SK-N-SH treated with all-trans-retinoic acid at 6 μM for 48 hours (cell line): ENCODE measurements at regions not wholly inside any gene's neighbourhood (a gene's known extent, or its start where the extent isn't known, plus 50 kb on each side); places are given as distances from the start of the nearest gene placed in this dataset.

Experiments used
- ATAC-seq: fragments of 200-7000 bp; cut with Tn5 transposase; 3 replicates; pipeline ENCODE4 v1.9.1; 2020; ENCODE audit warnings: mild to moderate bottlenecking, moderate library complexity
- BACH2 ChIP-seq: fragments of 250-450 bp; sonication (Bioruptor Pico); IDR thresholded peaks from 2 replicates; pipeline ENCODE4 v1.9.0; 2021; ENCODE audit warnings: mild to moderate bottlenecking, borderline replicate concordance
- CREB5 ChIP-seq: fragments of 250-450 bp; sonication (Bioruptor Pico); IDR thresholded peaks from 2 replicates; pipeline ENCODE4 v1.5.1; 2020; ENCODE audit warnings: low read depth, mild to moderate bottlenecking, moderate library complexity
- CSDC2 ChIP-seq: fragments of 250-450 bp; sonication (Bioruptor Pico); IDR thresholded peaks from 2 replicates; pipeline ENCODE4 v1.5.0; 2020; ENCODE audit warnings: mild to moderate bottlenecking, moderate library complexity
- ESRRG ChIP-seq: fragments of 250-450 bp; sonication (Bioruptor Pico); IDR thresholded peaks from 2 replicates; pipeline ENCODE4 v1.6.1; 2021; ENCODE audit warnings: mild to moderate bottlenecking
- GLIS3 ChIP-seq: fragments of 250-450 bp; sonication (Bioruptor Pico); IDR thresholded peaks from 2 replicates; pipeline ENCODE4 v1.5.0; 2020; ENCODE audit warnings: mild to moderate bottlenecking, moderate library complexity
- OSR1 ChIP-seq: fragments of 250-450 bp; sonication (Bioruptor Pico); IDR thresholded peaks from 2 replicates; pipeline ENCODE4 v1.8.0; 2022; ENCODE audit warnings: moderate library complexity, mild to moderate bottlenecking, inconsistent platforms
- PATZ1 ChIP-seq: fragments of 250-450 bp; sonication (Bioruptor Pico); IDR thresholded peaks from 2 replicates; pipeline ENCODE4 v1.8.0; 2020; ENCODE audit warnings: mild to moderate bottlenecking, moderate library complexity, borderline replicate concordance
- POU6F1 ChIP-seq: fragments of 250-450 bp; sonication (Bioruptor Pico); IDR thresholded peaks from 2 replicates; pipeline ENCODE4 v1.8.0; 2021; ENCODE audit warnings: low read depth, mild to moderate bottlenecking, moderate library complexity, borderline replicate concordance
- PPARA ChIP-seq: fragments of 250-450 bp; sonication (Bioruptor Pico); IDR thresholded peaks from 2 replicates; pipeline ENCODE4 v1.5.0; 2020; ENCODE audit warnings: mild to moderate bottlenecking, borderline replicate concordance
- RARB ChIP-seq: fragments of 250-450 bp; sonication (Bioruptor Pico); IDR thresholded peaks from 2 replicates; pipeline ENCODE4 v1.8.0; 2021; ENCODE audit warnings: mild to moderate bottlenecking, moderate library complexity
- SNAI2 ChIP-seq: fragments of 250-450 bp; sonication (Bioruptor Pico); IDR thresholded peaks from 2 replicates; pipeline ENCODE4 v1.5.0; 2020; ENCODE audit warnings: mild to moderate bottlenecking, moderate library complexity
- TCF4 ChIP-seq: fragments of 250-450 bp; sonication (Bioruptor Pico); IDR thresholded peaks from 2 replicates; pipeline ENCODE4 v1.8.0; 2021; ENCODE audit warnings: mild to moderate bottlenecking, moderate library complexity, borderline replicate concordance
- TOX ChIP-seq: fragments of 250-450 bp; sonication (Bioruptor Pico); IDR thresholded peaks from 2 replicates; pipeline ENCODE4 v1.8.0; 2021; ENCODE audit warnings: mild to moderate bottlenecking, moderate library complexity, borderline replicate concordance
- TSHZ2 ChIP-seq: fragments of 250-450 bp; sonication (Bioruptor Pico); IDR thresholded peaks from 2 replicates; pipeline ENCODE4 v1.5.0; 2020; ENCODE audit warnings: mild to moderate bottlenecking, moderate library complexity
- ZC3H10 ChIP-seq: fragments of 250-450 bp; sonication (Bioruptor Pico); IDR thresholded peaks from 2 replicates; pipeline ENCODE4 v1.5.1; 2021; ENCODE audit warnings: mild to moderate bottlenecking, moderate library complexity
- ZFP3 ChIP-seq: fragments of 250-450 bp; sonication (Bioruptor Pico); IDR thresholded peaks from 2 replicates; pipeline ENCODE4 v1.5.0; 2020; ENCODE audit warnings: mild to moderate bottlenecking, moderate library complexity
- ZFP30 ChIP-seq: fragments of 450-650 bp; formaldehyde crosslinking; IDR thresholded peaks from 2 replicates; pipeline ENCODE4 v1.5.0; 2022; ENCODE audit warnings: mild to moderate bottlenecking, moderate library complexity
- ZNF565 ChIP-seq: fragments of 450-650 bp; formaldehyde crosslinking; conservative IDR thresholded peaks from 2 replicates; pipeline ENCODE4 v1.5.0; 2020; ENCODE audit warnings: low read depth, mild to moderate bottlenecking, moderate library complexity
- ZNF70 ChIP-seq: fragments of 450-650 bp; formaldehyde crosslinking; IDR thresholded peaks from 2 replicates; pipeline ENCODE4 v1.5.0; 2020; ENCODE audit warnings: mild to moderate bottlenecking, moderate library complexity
- ZNF8 ChIP-seq: fragments of 450-650 bp; formaldehyde crosslinking; IDR thresholded peaks from 2 replicates; pipeline ENCODE4 v1.5.0; 2020; ENCODE audit warnings: mild to moderate bottlenecking, moderate library complexity

- no peak for ATAC-seq
- TF ChIP-seq TOX (CRISPR knock-in tag) (no peak), RARB (CRISPR knock-in tag) (no peak), TSHZ2 (CRISPR knock-in tag) (no peak), TCF4 (no peak), ZNF70 (CRISPR knock-in tag) (no peak), ZNF565 (CRISPR knock-in tag) (no peak), ZC3H10 (CRISPR knock-in tag) (no peak), ZNF8 (no peak), PPARA (CRISPR knock-in tag) (no peak), BACH2 (CRISPR knock-in tag) (no peak), ESRRG (CRISPR knock-in tag) (no peak)
Measured at GRCh38 chr5:119913425-119913824, 284.1 kb downstream of the FAM170A start.

- no peak for ATAC-seq
- TF ChIP-seq CSDC2 = no peak
- no peak for TF ChIP-seq ZNF565 (CRISPR knock-in tag)
- no peak for TF ChIP-seq SNAI2
- TF ChIP-seq OSR1 (CRISPR knock-in tag) = no peak
- TF ChIP-seq ZNF8 = no peak
- no peak for TF ChIP-seq PATZ1 (CRISPR knock-in tag)
- no peak for TF ChIP-seq TCF4
- TF ChIP-seq ZC3H10 (CRISPR knock-in tag) = no peak
- TF ChIP-seq ZFP3 = no peak
- no peak for TF ChIP-seq PPARA (CRISPR knock-in tag)
- no peak for TF ChIP-seq ZFP30 (CRISPR knock-in tag)
- TF ChIP-seq GLIS3 = no peak
- no peak for TF ChIP-seq TSHZ2 (CRISPR knock-in tag)
- no peak for TF ChIP-seq RARB (CRISPR knock-in tag)
- TF ChIP-seq POU6F1 (CRISPR knock-in tag) = no peak
Measured at GRCh38 chr5:119919279-119919678, 289.9 kb downstream of the FAM170A start.

GRCh38 chr5:119926301-119926700 is 296.9 kb downstream of the FAM170A start:
- no peak for ATAC-seq
- TF ChIP-seq ZFP30 (CRISPR knock-in tag) (no peak), OSR1 (CRISPR knock-in tag) (no peak), PATZ1 (CRISPR knock-in tag) (no peak), ZNF565 (CRISPR knock-in tag) (no peak), BACH2 (CRISPR knock-in tag) (no peak), RARB (CRISPR knock-in tag) (no peak), CREB5 (CRISPR knock-in tag) (no peak)
